HG03045 (cell line): ENCODE measurements at regions not wholly inside any gene's neighbourhood (a gene's known extent, or its start where the extent isn't known, plus 50 kb on each side); places are given as distances from the start of the nearest gene placed in this dataset.
A peak's percentile ranks its signal among the peaks of the same experiment; 100 is the strongest.

Source experiments
- ATAC-seq: cut with Tn5 transposase; IDR thresholded peaks from one replicate; pipeline ENCODE4 v1.9.1; 2021; ENCODE audit warnings: mild to moderate bottlenecking, moderate library complexity; ENCODE audit not compliant: unreplicated experiment

- no peak for ATAC-seq
Measured at GRCh38 chr6:105594821-105595220, 191.9 kb upstream of the PREP start.

DNA sequence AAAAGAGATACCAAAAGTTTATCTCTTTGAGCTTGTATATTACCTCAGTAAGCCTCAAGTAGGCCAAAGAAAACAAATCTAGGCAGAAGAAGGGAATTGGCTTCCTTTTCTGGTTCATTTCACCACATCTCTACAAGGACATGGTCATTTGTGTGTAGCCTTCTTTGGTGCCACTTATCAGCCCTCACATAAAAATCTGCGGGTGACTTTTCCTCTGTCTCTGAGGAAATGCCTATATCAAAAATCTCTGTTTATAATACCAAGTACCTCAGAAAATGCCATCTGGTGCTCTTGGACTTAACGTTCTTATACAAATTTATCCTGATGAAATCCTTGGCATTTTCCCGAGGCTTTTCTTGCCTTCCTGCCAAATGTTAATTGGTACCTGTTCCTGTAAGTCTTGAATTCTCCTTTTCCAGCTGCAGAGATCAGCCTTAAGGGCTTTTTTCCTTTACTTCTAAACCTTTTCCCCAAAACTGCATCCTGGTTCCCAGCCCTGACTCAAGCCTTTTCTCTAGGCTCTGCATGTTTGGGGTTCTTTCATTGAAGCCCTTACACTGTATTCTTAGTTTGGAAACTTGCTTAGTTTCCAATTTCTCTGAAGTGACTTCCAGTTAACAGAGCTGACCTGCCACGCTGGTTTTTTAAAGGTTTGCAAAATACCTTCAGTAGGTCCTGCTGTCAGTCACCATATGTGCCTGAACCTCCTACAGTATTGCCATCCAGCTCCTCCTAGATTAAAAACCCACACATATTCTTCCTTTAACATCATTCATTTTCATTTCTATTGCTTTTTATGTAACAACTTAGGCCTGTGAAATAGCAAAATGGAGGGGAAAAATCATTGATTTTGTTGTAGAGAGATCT lies 191.2 kb upstream of the PREP start:
- ATAC-seq, result no peak

DNA sequence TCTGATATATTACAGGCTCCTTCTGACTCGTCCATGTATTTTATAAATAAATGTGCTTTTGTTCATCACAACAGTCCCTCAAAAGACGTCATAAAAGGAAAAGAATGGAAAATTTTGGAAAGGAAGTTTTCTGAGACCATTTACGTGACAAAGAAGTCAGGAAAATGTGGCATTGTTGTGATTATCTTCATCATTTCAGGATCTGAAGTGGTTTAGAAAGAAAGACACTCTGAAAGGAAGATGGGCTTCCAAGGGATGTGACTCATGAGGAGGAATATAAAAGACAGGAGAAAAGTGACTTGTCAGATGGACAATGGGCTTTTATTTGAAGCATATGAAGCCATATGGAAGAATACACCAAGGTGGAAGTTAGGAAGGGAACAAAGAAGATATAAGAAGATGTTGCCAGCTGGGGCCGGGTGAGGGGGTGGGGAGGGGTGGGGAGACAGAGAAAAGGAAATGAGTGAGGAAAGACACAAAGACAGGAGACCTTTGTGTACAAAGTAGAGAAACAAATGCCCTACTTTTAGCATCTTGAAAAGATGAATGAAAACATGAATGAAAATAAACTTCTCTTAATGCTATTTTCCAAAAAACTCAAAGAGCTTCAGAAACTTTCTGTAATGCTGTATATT lies 190.3 kb upstream of the PREP start:
- no peak for ATAC-seq

GRCh38 chr6:105592329-105592728 lies 189.4 kb upstream of the PREP start:
- no peak for ATAC-seq

- peak; percentile 95 for ATAC-seq
Measured at GRCh38 chr6:105591053-105591452, 188.2 kb upstream of the PREP start.

- no peak for ATAC-seq
Measured at GRCh38 chr6:105588123-105588710, 185.3 kb upstream of the PREP start.

DNA sequence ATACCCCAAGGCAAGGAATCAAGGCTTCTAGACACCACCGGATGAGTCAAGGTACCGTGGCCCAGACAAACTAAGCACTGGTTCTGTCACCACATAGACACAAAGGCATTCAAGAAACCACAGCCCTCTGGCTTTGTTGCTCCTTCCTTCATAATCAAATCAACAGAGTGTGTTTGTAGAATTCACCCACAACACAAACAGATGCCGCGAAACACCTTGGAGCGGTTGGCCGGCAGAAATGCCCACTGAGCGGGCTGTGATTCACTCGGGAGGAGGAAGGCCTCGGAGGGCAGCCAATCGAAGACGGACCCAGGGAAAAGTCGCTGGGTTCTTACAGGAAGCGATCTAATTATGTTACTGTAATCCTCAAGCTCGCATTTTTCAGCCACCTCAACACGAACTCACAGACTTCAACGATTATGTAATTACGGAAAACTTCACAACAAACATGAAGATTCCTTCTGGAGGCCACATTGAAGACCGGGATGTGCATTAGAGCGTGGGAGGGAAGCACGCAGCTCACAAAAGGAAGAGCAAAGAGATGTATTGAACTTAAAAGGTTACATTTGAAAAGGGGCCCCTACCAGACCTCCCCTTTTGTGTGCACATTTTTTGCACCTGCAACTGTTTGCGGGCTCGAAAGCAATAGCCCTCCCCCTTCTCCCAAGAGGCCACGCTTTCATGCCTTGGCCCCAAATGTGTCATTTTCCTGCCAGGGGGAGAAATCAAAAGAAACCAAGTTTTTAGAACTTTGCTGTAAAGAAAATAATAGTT lies 184.7 kb upstream of the PREP start:
- no peak for ATAC-seq

GRCh38 chr6:105578179-105578707 lies 175.4 kb upstream of the PREP start:
- no peak for ATAC-seq

GRCh38 chr6:105573556-105573955 lies 170.7 kb upstream of the PREP start:
- no peak for ATAC-seq

DNA sequence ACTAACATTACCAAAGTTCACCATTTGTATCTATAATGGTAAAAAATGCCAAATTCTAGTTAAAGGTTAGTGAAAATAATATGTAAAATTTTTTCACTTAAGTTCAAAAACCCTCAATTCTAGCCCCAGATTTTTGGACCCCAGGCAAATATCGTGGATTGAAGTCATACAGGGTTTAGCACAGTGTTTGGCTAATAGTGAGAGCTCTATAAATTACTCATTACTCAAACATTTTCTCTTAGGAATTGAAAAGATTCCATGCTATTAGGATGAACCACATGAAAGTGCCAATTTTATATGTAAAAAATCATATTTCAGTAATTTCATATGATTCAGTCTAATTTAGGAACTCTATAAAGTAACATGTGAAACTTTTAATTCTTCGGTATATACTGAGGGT lies 170.3 kb upstream of the PREP start:
- ATAC-seq, result no peak

GRCh38 chr6:105570416-105570815 lies 167.5 kb upstream of the PREP start:
- ATAC-seq, result no peak

- ATAC-seq, result no peak
Measured at GRCh38 chr6:105569706-105570105, 166.8 kb upstream of the PREP start.

GRCh38 chr6:105568751-105569150 lies 165.9 kb upstream of the PREP start:
- no peak for ATAC-seq

- ATAC-seq, result no peak
Measured at GRCh38 chr6:105568142-105568541, 165.3 kb upstream of the PREP start.

DNA sequence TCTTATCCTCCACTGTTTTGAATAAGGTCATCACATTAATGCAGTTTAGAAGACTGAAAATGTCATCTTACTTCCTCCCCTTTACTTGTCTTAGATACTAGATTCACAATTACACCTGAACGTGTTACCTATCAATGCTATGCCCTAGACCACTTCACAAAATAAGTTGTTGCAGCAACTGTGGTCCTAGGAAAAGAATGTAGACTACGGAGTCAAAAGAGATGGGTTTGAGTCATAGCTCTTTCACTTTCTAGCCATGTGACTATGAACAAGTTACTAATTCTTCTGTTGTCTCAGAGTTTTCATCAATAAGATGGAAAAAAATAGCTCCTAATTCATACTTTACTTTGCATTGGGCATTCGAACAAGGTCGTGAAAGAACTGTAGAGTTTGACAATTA lies 164.3 kb upstream of the PREP start:
- no peak for ATAC-seq

DNA sequence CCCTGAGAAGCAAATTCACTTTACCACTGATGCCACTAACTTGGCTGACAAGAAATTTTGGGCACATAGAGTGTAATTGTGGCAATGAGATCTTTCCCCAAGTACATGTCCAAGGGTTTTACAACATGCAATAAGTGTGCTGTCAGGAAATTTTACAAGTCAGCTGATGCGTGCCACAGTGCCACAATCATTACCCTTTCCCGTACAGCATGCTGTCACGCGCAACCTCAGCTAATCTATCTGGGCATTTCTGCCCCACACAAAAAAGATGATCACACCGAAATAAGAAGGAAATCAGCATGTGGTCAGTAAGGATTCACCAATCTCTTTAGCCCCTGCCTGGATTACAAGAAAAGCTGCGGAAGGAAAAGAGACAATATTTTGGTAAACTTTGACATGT lies 163.6 kb upstream of the PREP start:
- ATAC-seq, result no peak

GRCh38 chr6:105564121-105564902 lies 161.4 kb upstream of the PREP start:
- no peak for ATAC-seq

DNA sequence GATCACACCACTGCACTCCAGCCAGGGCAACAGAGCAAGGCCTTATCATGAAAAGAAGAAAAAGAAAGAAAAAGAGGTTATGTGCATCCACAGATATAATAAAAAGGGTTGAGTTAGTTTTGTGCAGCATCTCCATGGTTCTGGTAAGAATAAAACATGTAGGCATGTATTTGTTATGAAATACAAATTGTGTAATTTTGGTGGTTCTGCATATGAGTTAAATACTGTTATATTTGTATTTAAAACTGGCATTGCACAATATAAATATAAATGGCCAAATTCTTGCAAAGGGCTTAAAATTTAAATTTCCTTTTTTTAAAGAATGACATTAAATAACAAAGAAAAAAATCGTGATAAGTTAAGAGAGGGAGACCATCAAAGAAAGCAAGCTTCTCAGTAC lies 159.1 kb upstream of the PREP start:
- no peak for ATAC-seq

- ATAC-seq, result no peak
Measured at GRCh38 chr6:105561486-105561885, 158.6 kb upstream of the PREP start.

- peak; percentile 94 for ATAC-seq
Measured at GRCh38 chr6:105560611-105561066, 157.8 kb upstream of the PREP start.
